ENCODE measurements at regions not wholly inside any gene's neighbourhood (a gene's known extent, or its start where the extent isn't known, plus 50 kb on each side); places are given as distances from the start of the nearest gene placed in this dataset.

- H3K36me3 ChIP-seq (ENCODE audit: control insufficient read depth, insufficient read depth, low read length) = no peaks in the 10 kb centered on the region
- H3K9ac ChIP-seq = no peak overlapping the region
- H3K27ac ChIP-seq = no peak overlapping the region
- no peaks in the 10 kb centered on the region for H3K9me3 ChIP-seq (ENCODE audit: control insufficient read depth, low read length)
- H3K4me2 ChIP-seq (ENCODE audit: low read length) = no peak overlapping the region
- no peaks in the 10 kb centered on the region for H3K79me2 ChIP-seq
- H3K4me3 ChIP-seq (ENCODE audit: low read depth, low read length) = no peak overlapping the region
- H2AFZ ChIP-seq = no peak overlapping the region
- H3K27me3 ChIP-seq (ENCODE audit: control insufficient read depth, insufficient read depth, low read length) = no peaks in the 10 kb centered on the region
- H3K4me1 ChIP-seq = no peaks in the 10 kb centered on the region
- TF ChIP-seq CTCF (IDR thresholded peaks at IDR 0.05) = no peak
These were observed 55.2 kb upstream of the OLFM1 start for GRCh38 chr9:135032041-135032835.

DNA sequence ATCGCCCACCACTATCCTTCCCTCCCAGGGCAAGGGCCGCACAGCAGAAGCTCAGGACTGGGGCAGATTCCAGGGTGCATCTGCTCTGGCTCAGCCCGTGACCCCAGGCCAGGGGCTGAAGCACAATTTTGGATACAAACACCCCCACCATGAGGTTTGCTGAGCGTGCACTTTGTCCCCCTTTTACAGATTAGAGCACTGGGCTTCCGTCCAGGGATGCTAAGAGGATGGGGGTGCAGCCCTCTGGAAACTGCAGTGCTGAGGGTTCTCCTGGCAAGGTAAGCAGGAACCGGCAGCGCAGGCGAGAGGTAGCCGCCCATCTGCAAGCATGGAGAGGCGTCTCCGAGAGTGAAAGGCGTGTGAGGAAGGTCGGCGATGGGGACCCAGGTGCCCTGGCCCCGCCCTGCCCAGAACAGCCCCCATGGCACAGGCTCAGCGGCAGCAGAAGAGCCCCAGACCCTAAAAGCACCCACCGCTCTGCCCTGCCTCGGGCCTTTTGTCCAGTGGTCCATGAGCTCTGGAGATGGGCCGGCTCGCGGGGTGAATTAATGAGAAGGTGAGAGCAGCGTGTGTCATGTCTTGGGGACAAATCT is 54.5 kb upstream of the OLFM1 start:
- no peaks in the 10 kb centered on the region for H3K27me3 ChIP-seq (ENCODE audit: control insufficient read depth, insufficient read depth, low read length)
- TF ChIP-seq CTCF (IDR thresholded peaks at IDR 0.05) = no peak

DNA sequence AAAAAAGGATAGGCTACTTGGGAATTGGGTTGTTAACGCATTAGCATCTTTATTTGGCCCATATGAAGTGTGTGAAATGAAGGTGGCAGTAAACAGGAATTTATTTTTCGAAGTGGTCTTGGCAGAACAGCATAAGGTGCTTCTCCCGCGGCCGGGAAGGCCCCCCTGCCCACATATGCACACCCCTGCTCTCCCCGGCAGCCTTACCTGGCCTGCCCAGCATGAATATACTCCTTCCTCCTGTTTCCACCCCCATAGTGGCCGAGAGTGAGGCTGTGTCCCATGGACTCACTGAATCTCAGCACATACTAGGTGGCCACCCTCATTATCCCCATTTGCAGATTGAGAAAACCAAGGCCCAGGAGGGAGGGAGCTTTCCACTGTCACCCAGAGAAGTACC is 54.0 kb upstream of the OLFM1 start:
- H3K27me3 ChIP-seq (ENCODE audit: control insufficient read depth, insufficient read depth, low read length) = no peaks in the 10 kb centered on the region
- no peak overlapping the region for H3K9ac ChIP-seq
- no peak overlapping the region for H3K4me3 ChIP-seq (ENCODE audit: low read depth, low read length)
- no peak overlapping the region for H3K27ac ChIP-seq
- no peaks in the 10 kb centered on the region for H3K79me2 ChIP-seq
- TF ChIP-seq CTCF (IDR thresholded peaks at IDR 0.05) = no peak
- no peak overlapping the region for H3K4me2 ChIP-seq (ENCODE audit: low read length)
- no peaks in the 10 kb centered on the region for H3K4me1 ChIP-seq
- H3K36me3 ChIP-seq (ENCODE audit: control insufficient read depth, insufficient read depth, low read length) = no peaks in the 10 kb centered on the region
- no peak overlapping the region for H2AFZ ChIP-seq
- H3K9me3 ChIP-seq (ENCODE audit: control insufficient read depth, low read length) = no peaks in the 10 kb centered on the region

More for the DNA sequence above, 54.5 kb upstream of the OLFM1 start:
- Histone ChIP-seq H3K4me3 (ENCODE audit: low read depth, low read length) (no peak overlapping the region), H3K4me1 (no peaks in the 10 kb centered on the region), H2AFZ (no peak overlapping the region), H3K36me3 (ENCODE audit: control insufficient read depth, insufficient read depth, low read length) (no peaks in the 10 kb centered on the region), H3K9ac (no peak overlapping the region), H3K9me3 (ENCODE audit: control insufficient read depth, low read length) (no peaks in the 10 kb centered on the region), H3K79me2 (no peaks in the 10 kb centered on the region), H3K27ac (no peak overlapping the region), H3K4me2 (ENCODE audit: low read length) (no peak overlapping the region)

DNA sequence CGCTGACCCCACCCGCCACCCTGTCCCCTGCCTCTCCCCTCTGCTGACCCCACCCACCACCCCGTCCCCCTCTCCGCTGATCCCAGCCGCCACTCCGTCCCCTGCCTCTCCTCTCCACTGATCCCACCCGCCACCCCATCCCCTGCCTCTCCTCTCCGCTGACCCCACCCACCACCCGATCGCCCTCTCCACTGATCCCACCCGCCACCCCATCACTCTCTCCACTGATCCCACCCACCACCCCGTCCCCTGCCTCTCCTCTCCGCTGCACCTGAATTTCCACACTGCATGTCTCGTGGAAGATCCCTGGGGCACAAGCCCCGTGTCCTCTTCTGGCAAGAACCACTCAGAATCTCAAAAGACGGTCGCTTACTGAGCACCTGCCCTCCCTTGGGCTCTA is 53.4 kb upstream of the OLFM1 start:
- Histone ChIP-seq H3K4me3 (ENCODE audit: low read depth, low read length) (no peak overlapping the region), H3K36me3 (ENCODE audit: control insufficient read depth, insufficient read depth, low read length) (no peaks in the 10 kb centered on the region), H3K9ac (no peak overlapping the region), H2AFZ (no peak overlapping the region), H3K27me3 (ENCODE audit: control insufficient read depth, insufficient read depth, low read length) (no peaks in the 10 kb centered on the region), H3K27ac (no peak overlapping the region), H3K79me2 (no peaks in the 10 kb centered on the region), H3K4me1 (no peaks in the 10 kb centered on the region), H3K9me3 (ENCODE audit: control insufficient read depth, low read length) (no peaks in the 10 kb centered on the region), H3K4me2 (ENCODE audit: low read length) (no peak overlapping the region)
- no peak for TF ChIP-seq CTCF (IDR thresholded peaks at IDR 0.05)
